Vagina (tissue), 2 donors: ENCODE measurements at regions not wholly inside any gene's neighbourhood (a gene's known extent, or its start where the extent isn't known, plus 50 kb on each side); places are given as distances from the start of the nearest gene placed in this dataset.
A peak's percentile ranks its signal among the peaks of the same experiment; 100 is the strongest.
"Not testable (repeated sequence)": the region's sequence is repeated elsewhere in the genome, so short reads cannot be mapped to it uniquely, and the experiment has no call there.

Experiments used
- DNase-seq, 2 donors: peaks; one replicate each; pipeline ENCODE4 v3.0.0-alpha.2; 2017; ENCODE audit errors: extremely low spot score in 2 of 2
- H3K27ac ChIP-seq: fragments of 200-600 bp; sonication (generic); one replicate; pipeline ENCODE4 v1.5.1; 2019
- H3K27me3 ChIP-seq: fragments of 200-600 bp; sonication (generic); one replicate; pipeline ENCODE4 v1.5.1; 2019
- H3K36me3 ChIP-seq, 2 donors: fragments of 200-600 bp; sonication (generic); one replicate each; pipeline ENCODE4 v1.5.1; 2017 to 2019
- H3K4me1 ChIP-seq: fragments of 200-600 bp; sonication (generic); one replicate; pipeline ENCODE4 v1.5.1; 2019
- H3K4me3 ChIP-seq, 2 donors: fragments of 200-600 bp; sonication (generic); 1 replicate in 1 of 2; 2 replicates in 1 of 2; pipeline ENCODE4 v1.5.1; 2016 to 2019
- H3K9me3 ChIP-seq: fragments of 200-600 bp; sonication (generic); one replicate; pipeline ENCODE4 v1.5.1; 2019
- CTCF ChIP-seq, 3 experiments: fragments of 450-650 bp in 2 of 3; fragments of 200-600 bp in 1 of 3; sonication (generic) in 1 of 3; IDR thresholded peaks; one replicate each; pipeline ENCODE4 v1.5.1; 2017 to 2019; ENCODE audit warnings: antibody characterized with exemption in 3 of 3, mild to moderate bottlenecking in 2 of 3, moderate library complexity in 2 of 3
- POLR2A ChIP-seq, 2 donors: fragments of 450-650 bp; IDR thresholded peaks; one replicate each; pipeline ENCODE4 v1.6.1; 2017; ENCODE audit warnings: antibody characterized with exemption in 2 of 2, mild to moderate bottlenecking in 2 of 2, moderate library complexity in 2 of 2
- POLR2AphosphoS5 ChIP-seq, 2 donors: sonication (generic); formaldehyde crosslinking; IDR thresholded peaks; one replicate each; pipeline ENCODE4 v1.9.0; 2017; ENCODE audit warnings: antibody characterized with exemption in 2 of 2, mild to moderate bottlenecking in 2 of 2, low read depth in 1 of 2; ENCODE audit not compliant: insufficient read depth in 1 of 2
- intact Hi-C: fragments of 100-400 bp; cut with DNase I; formaldehyde crosslinking; loops from one replicate; pipeline ENCODE4 v1.15.1; 2023

- Histone ChIP-seq H3K9me3 (no peaks in the 10 kb centered on the region), H3K27me3 (no peaks in the 10 kb centered on the region), H3K27ac (no peak overlapping the region), H3K4me1 (peaks cover 6% of the 10 kb centered on the region), H3K36me3 (no peaks in the 10 kb centered on the region), H3K4me3 (no peak overlapping the region)
- intact Hi-C loops, result loop anchor here (5.0 kb wide), 1 partner anchor 205 kb away; no protein-coding TSS in a partner anchor
- TF ChIP-seq CTCF (IDR thresholded peaks at IDR 0.05) (no peak), POLR2A (IDR thresholded peaks at IDR 0.05) (no peak), POLR2AphosphoS5 (IDR thresholded peaks at IDR 0.05; ENCODE audit: insufficient read depth in 1 of 2, low read depth in 1 of 2) (no peak)
- no peak for DNase-seq
These were observed 133.7 kb upstream of the EPB41L4A start for GRCh38 chr5:112552791-112553190.

GRCh38 chr5:112554101-112554977 is 135.3 kb upstream of the EPB41L4A start:
- intact Hi-C loops, result loop anchor here (5.0 kb wide), 1 partner anchor 203 kb away; no protein-coding TSS in a partner anchor
- TF ChIP-seq CTCF (IDR thresholded peaks at IDR 0.05) (no peak), POLR2A (IDR thresholded peaks at IDR 0.05) (no peak), POLR2AphosphoS5 (IDR thresholded peaks at IDR 0.05; ENCODE audit: insufficient read depth in 1 of 2, low read depth in 1 of 2) (no peak)
- peak overlapping the region; percentile 5 to 11 for H3K4me3 ChIP-seq

GRCh38 chr5:112555197-112555596 is 136.1 kb upstream of the EPB41L4A start:
- no peak for TF ChIP-seq POLR2AphosphoS5 (IDR thresholded peaks at IDR 0.05; ENCODE audit: insufficient read depth in 1 of 2, low read depth in 1 of 2)
- no peak for TF ChIP-seq POLR2A (IDR thresholded peaks at IDR 0.05)
- no peak for DNase-seq
- intact Hi-C loops, result no loop called here
- Histone ChIP-seq H3K4me1 (peaks cover 6% of the 10 kb centered on the region), H3K27me3 (no peaks in the 10 kb centered on the region), H3K27ac (no peak overlapping the region), H3K9me3 (no peaks in the 10 kb centered on the region), H3K36me3 (no peaks in the 10 kb centered on the region), H3K4me3 (no peak overlapping the region)

More at GRCh38 chr5:112554101-112554977, 135.3 kb upstream of the EPB41L4A start:
- no peak overlapping the region for H3K27ac ChIP-seq
- H3K36me3 ChIP-seq, result no peaks in the 10 kb centered on the region
- peaks cover 6% of the 10 kb centered on the region for H3K4me1 ChIP-seq
- H3K27me3 ChIP-seq, result no peaks in the 10 kb centered on the region
- DNase-seq, result no peak
- no peaks in the 10 kb centered on the region for H3K9me3 ChIP-seq

- no peak for DNase-seq
- Histone ChIP-seq H3K27me3 (no peaks in the 10 kb centered on the region), H3K36me3 (no peaks in the 10 kb centered on the region), H3K27ac (no peak overlapping the region), H3K4me1 (peaks cover 6% of the 10 kb centered on the region), H3K4me3 (no peak overlapping the region), H3K9me3 (no peaks in the 10 kb centered on the region)
- intact Hi-C loops, result no loop called here
- TF ChIP-seq POLR2AphosphoS5 (IDR thresholded peaks at IDR 0.05; ENCODE audit: insufficient read depth in 1 of 2, low read depth in 1 of 2), result no peak
- no peak for TF ChIP-seq CTCF (IDR thresholded peaks at IDR 0.05)
- TF ChIP-seq POLR2A (IDR thresholded peaks at IDR 0.05), result no peak
These were observed 136.6 kb upstream of the EPB41L4A start for GRCh38 chr5:112555691-112556090.

- H3K36me3 ChIP-seq, H3K9me3 ChIP-seq, DNase-seq, H3K4me1 ChIP-seq, H3K27ac ChIP-seq, H3K27me3 ChIP-seq, intact Hi-C loops, H3K4me3 ChIP-seq: not testable (repeated sequence)
These were observed 140.4 kb upstream of the EPB41L4A start for GRCh38 chr5:112559501-112559900.

GRCh38 chr5:112560371-112560770 is 141.3 kb upstream of the EPB41L4A start:
- no peaks in the 10 kb centered on the region for H3K27me3 ChIP-seq
- H3K4me1 ChIP-seq, result no peaks in the 10 kb centered on the region
- H3K27ac ChIP-seq, result no peak overlapping the region
- no peak for DNase-seq
- intact Hi-C loops, result no loop called here
- no peak for TF ChIP-seq CTCF (IDR thresholded peaks at IDR 0.05)
- no peak for TF ChIP-seq POLR2A (IDR thresholded peaks at IDR 0.05)
- TF ChIP-seq POLR2AphosphoS5 (IDR thresholded peaks at IDR 0.05; ENCODE audit: insufficient read depth in 1 of 2, low read depth in 1 of 2), result no peak
- H3K36me3 ChIP-seq, result no peaks in the 10 kb centered on the region
- H3K4me3 ChIP-seq, result no peak overlapping the region
- no peaks in the 10 kb centered on the region for H3K9me3 ChIP-seq
